HEK293 (cell line): ENCODE measurements at regions not wholly inside any gene's neighbourhood (a gene's known extent, or its start where the extent isn't known, plus 50 kb on each side); places are given as distances from the start of the nearest gene placed in this dataset.

Experiments
- CTCF ChIA-PET: fragments of 350-600 bp; formaldehyde crosslinking; extraction: SDS; loops from one replicate; lab custom pipeline; 2021; ENCODE audit warnings: antibody characterized with exemption; lab: Yijun Ruan, JAX
- POLR2A ChIA-PET: fragments of 300-600 bp; formaldehyde crosslinking; extraction: SDS; loops from one replicate; lab custom pipeline; 2020; ENCODE audit warnings: antibody characterized with exemption, inconsistent platforms; lab: Yijun Ruan, JAX
- H3K27ac ChIP-seq: fragments of 200-500 bp; sonication (Bioruptor generic); 2 replicates; pipeline ENCODE4 v1.5.1; 2014; ENCODE audit warnings: low read depth, low read length, control low read depth, inconsistent platforms; ENCODE audit errors: extremely low read depth
- H3K36me3 ChIP-seq, 2 experiments: fragments of 200-500 bp in 1 of 2; sonication (Bioruptor generic) in 1 of 2; 1 replicate in 1 of 2; 2 replicates in 1 of 2; pipeline ENCODE4 v1.5.1; 2014 to 2017; ENCODE audit warnings: inconsistent platforms in 2 of 2, low read length in 2 of 2; ENCODE audit not compliant: control insufficient read depth in 2 of 2, insufficient read depth in 1 of 2
- H3K4me1 ChIP-seq: fragments of 200-500 bp; sonication (Bioruptor generic); 2 replicates; pipeline ENCODE4 v1.5.1; 2014; ENCODE audit warnings: mild to moderate bottlenecking, low read length, inconsistent platforms; ENCODE audit not compliant: control insufficient read depth, insufficient read depth
- H3K4me3 ChIP-seq: 2 replicates; pipeline ENCODE4 v1.5.1; 2011; ENCODE audit warnings: low read depth, mild to moderate bottlenecking, control low read depth, low read length, moderate library complexity
- H3K9me3 ChIP-seq: fragments of 200-500 bp; sonication (Bioruptor generic); 2 replicates; pipeline ENCODE4 v1.5.1; 2014; ENCODE audit warnings: low read depth, low read length, inconsistent platforms; ENCODE audit not compliant: control insufficient read depth, insufficient read depth
- BCL11B ChIP-seq: fragments of 450-650 bp; formaldehyde crosslinking; IDR thresholded peaks from 2 replicates; pipeline ENCODE4 v1.5.1; 2016; ENCODE audit warnings: low read depth, missing biosample characterization, missing genetic modification characterization
- EGR2 ChIP-seq: fragments of 450-650 bp; formaldehyde crosslinking; IDR thresholded peaks from 2 replicates; pipeline ENCODE4 v1.5.1; 2016; ENCODE audit warnings: low read depth, missing biosample characterization, missing genetic modification characterization
- GLIS1 ChIP-seq: fragments of 450-650 bp; formaldehyde crosslinking; IDR thresholded peaks from 2 replicates; pipeline ENCODE4 v1.5.1; 2016; ENCODE audit warnings: missing biosample characterization, missing genetic modification characterization
- HOXD13 ChIP-seq: sonication (generic); formaldehyde crosslinking; IDR thresholded peaks from 2 replicates; pipeline ENCODE4 v1.8.0; 2022; ENCODE audit warnings: missing genetic modification reagents, borderline replicate concordance
- SP7 ChIP-seq: fragments of 450-650 bp; formaldehyde crosslinking; IDR thresholded peaks from 2 replicates; pipeline ENCODE4 v1.5.1; 2016; ENCODE audit warnings: missing biosample characterization, missing genetic modification characterization
- ZFHX2 ChIP-seq: fragments of 450-650 bp; formaldehyde crosslinking; conservative IDR thresholded peaks from 2 replicates; pipeline ENCODE4 v1.5.1; 2016; ENCODE audit warnings: missing biosample characterization, missing genetic modification characterization
- ZFP69B ChIP-seq: fragments of 450-650 bp; formaldehyde crosslinking; IDR thresholded peaks from 2 replicates; pipeline ENCODE4 v1.5.1; 2016; ENCODE audit warnings: missing biosample characterization, missing genetic modification characterization
- ZIC2 ChIP-seq: fragments of 450-650 bp; formaldehyde crosslinking; IDR thresholded peaks from 2 replicates; pipeline ENCODE4 v1.5.1; 2016; ENCODE audit warnings: missing biosample characterization, missing genetic modification characterization
- ZNF138 ChIP-seq: fragments of 450-650 bp; formaldehyde crosslinking; IDR thresholded peaks from 2 replicates; pipeline ENCODE4 v1.5.1; 2016; ENCODE audit warnings: missing biosample characterization, missing genetic modification characterization, borderline replicate concordance
- ZNF654 ChIP-seq: fragments of 450-650 bp; formaldehyde crosslinking; IDR thresholded peaks from 2 replicates; pipeline ENCODE4 v1.5.1; 2016; ENCODE audit warnings: low read depth, missing biosample characterization, missing genetic modification characterization
- ZNF677 ChIP-seq: fragments of 450-650 bp; IDR thresholded peaks from 2 replicates; pipeline ENCODE4 v1.5.0; 2018; ENCODE audit warnings: missing biosample characterization, mild to moderate bottlenecking, missing genetic modification characterization, moderate library complexity
- ZNF747 ChIP-seq: fragments of 450-650 bp; formaldehyde crosslinking; IDR thresholded peaks from 2 replicates; pipeline ENCODE4 v1.5.1; 2016; ENCODE audit warnings: missing biosample characterization, missing genetic modification characterization
- TF ChIP-seq, protein P1 (sequence below): fragments of 450-650 bp; formaldehyde crosslinking; IDR thresholded peaks from 2 replicates; pipeline ENCODE4 v1.5.1; 2016; ENCODE audit warnings: missing biosample characterization, missing genetic modification characterization, borderline replicate concordance
- TF ChIP-seq, protein P2 (sequence below): fragments of 450-650 bp; formaldehyde crosslinking; IDR thresholded peaks from 2 replicates; pipeline ENCODE4 v1.5.1; 2017; ENCODE audit warnings: missing biosample characterization, missing genetic modification characterization
- TF ChIP-seq, protein P3 (sequence below): fragments of 450-650 bp; formaldehyde crosslinking; IDR thresholded peaks from 2 replicates; pipeline ENCODE4 v1.5.1; 2016; ENCODE audit warnings: missing biosample characterization, missing genetic modification characterization, borderline replicate concordance
- TF ChIP-seq, protein P4 (sequence below): fragments of 450-650 bp; formaldehyde crosslinking; IDR thresholded peaks from 2 replicates; pipeline ENCODE4 v1.5.1; 2017; ENCODE audit warnings: missing biosample characterization, mild to moderate bottlenecking, missing genetic modification characterization, moderate library complexity

DNA sequence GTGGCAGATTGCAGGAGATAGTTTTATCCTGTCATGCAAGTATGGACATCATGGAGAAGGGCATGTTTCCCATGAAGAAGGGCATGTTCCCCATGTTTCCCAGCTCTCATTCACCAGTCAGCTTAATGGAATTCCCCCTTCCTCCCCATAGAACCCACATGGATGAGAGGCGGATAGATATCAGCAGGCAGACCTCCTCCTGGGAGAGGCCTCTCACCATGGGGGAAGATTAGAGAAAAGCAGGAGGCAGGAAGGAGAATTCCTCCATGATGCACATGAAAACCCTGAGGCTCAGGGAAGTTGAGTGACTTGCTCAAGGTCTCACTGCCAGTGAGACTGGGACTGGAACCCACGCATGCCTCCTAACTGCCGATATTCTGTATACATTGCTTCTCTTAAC, 92.9 kb upstream of the FOXN3 start:
- TF ChIP-seq, protein P1, sequence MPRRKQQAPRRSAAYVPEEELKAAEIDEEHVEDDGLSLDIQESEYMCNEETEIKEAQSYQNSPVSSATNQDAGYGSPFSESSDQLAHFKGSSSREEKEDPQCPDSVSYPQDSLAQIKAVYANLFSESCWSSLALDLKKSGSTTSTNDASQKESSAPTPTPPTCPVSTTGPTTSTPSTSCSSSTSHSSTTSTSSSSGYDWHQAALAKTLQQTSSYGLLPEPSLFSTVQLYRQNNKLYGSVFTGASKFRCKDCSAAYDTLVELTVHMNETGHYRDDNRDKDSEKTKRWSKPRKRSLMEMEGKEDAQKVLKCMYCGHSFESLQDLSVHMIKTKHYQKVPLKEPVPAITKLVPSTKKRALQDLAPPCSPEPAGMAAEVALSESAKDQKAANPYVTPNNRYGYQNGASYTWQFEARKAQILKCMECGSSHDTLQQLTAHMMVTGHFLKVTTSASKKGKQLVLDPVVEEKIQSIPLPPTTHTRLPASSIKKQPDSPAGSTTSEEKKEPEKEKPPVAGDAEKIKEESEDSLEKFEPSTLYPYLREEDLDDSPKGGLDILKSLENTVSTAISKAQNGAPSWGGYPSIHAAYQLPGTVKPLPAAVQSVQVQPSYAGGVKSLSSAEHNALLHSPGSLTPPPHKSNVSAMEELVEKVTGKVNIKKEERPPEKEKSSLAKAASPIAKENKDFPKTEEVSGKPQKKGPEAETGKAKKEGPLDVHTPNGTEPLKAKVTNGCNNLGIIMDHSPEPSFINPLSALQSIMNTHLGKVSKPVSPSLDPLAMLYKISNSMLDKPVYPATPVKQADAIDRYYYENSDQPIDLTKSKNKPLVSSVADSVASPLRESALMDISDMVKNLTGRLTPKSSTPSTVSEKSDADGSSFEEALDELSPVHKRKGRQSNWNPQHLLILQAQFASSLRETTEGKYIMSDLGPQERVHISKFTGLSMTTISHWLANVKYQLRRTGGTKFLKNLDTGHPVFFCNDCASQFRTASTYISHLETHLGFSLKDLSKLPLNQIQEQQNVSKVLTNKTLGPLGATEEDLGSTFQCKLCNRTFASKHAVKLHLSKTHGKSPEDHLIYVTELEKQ = no peak
- 0 out of 2 replicates have a peak, but pooled peaks have one; percentile 25 for TF ChIP-seq ZIC2 (tag by site-specific recombination)
- peak; percentile 26; the same call in 1 of the 2 replicates for TF ChIP-seq GLIS1 (tag by site-specific recombination)
- no peak overlapping the region for H3K27ac ChIP-seq
- no peaks in the 10 kb centered on the region for H3K36me3 ChIP-seq
- no peaks in the 10 kb centered on the region; the same call in 1 of the 2 replicates for H3K4me1 ChIP-seq
- ChIA-PET POLR2A (no interaction called here), CTCF (no interaction called here)
- H3K4me3 ChIP-seq = no peak overlapping the region
- no peaks in the 10 kb centered on the region for H3K9me3 ChIP-seq

- no peak overlapping the region for H3K4me3 ChIP-seq
- H3K4me1 ChIP-seq = no peaks in the 10 kb centered on the region; the same call in 1 of the 2 replicates
- H3K36me3 ChIP-seq = no peaks in the 10 kb centered on the region
- no peak overlapping the region for H3K27ac ChIP-seq
- TF ChIP-seq EGR2 (tag by site-specific recombination) = peak; percentile 81
- TF ChIP-seq, protein P2, sequence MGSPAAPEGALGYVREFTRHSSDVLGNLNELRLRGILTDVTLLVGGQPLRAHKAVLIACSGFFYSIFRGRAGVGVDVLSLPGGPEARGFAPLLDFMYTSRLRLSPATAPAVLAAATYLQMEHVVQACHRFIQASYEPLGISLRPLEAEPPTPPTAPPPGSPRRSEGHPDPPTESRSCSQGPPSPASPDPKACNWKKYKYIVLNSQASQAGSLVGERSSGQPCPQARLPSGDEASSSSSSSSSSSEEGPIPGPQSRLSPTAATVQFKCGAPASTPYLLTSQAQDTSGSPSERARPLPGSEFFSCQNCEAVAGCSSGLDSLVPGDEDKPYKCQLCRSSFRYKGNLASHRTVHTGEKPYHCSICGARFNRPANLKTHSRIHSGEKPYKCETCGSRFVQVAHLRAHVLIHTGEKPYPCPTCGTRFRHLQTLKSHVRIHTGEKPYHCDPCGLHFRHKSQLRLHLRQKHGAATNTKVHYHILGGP (tag by site-specific recombination) = no peak
- TF ChIP-seq ZNF654 (tag by site-specific recombination) = no peak
- no peak for TF ChIP-seq ZNF747 (tag by site-specific recombination)
- TF ChIP-seq ZFP69B (tag by site-specific recombination) = no peak
- TF ChIP-seq, protein P3, sequence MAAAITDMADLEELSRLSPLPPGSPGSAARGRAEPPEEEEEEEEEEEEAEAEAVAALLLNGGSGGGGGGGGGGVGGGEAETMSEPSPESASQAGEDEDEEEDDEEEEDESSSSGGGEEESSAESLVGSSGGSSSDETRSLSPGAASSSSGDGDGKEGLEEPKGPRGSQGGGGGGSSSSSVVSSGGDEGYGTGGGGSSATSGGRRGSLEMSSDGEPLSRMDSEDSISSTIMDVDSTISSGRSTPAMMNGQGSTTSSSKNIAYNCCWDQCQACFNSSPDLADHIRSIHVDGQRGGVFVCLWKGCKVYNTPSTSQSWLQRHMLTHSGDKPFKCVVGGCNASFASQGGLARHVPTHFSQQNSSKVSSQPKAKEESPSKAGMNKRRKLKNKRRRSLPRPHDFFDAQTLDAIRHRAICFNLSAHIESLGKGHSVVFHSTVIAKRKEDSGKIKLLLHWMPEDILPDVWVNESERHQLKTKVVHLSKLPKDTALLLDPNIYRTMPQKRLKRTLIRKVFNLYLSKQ (tag by site-specific recombination) = no peak
- no peak for TF ChIP-seq ZNF677
- TF ChIP-seq SP7 (tag by site-specific recombination) = no peak
- no peak for TF ChIP-seq HOXD13 (CRISPR knock-in tag)
- no peak for TF ChIP-seq ZNF138 (tag by site-specific recombination)
- peak; percentile 75 for TF ChIP-seq GLIS1 (tag by site-specific recombination)
- peak; percentile 62 for TF ChIP-seq ZFHX2 (tag by site-specific recombination)
- TF ChIP-seq, protein P4, sequence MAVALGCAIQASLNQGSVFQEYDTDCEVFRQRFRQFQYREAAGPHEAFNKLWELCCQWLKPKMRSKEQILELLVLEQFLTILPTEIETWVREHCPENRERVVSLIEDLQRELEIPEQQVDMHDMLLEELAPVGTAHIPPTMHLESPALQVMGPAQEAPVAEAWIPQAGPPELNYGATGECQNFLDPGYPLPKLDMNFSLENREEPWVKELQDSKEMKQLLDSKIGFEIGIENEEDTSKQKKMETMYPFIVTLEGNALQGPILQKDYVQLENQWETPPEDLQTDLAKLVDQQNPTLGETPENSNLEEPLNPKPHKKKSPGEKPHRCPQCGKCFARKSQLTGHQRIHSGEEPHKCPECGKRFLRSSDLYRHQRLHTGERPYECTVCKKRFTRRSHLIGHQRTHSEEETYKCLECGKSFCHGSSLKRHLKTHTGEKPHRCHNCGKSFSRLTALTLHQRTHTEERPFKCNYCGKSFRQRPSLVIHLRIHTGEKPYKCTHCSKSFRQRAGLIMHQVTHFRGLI (tag by site-specific recombination) = no peak
- TF ChIP-seq BCL11B (tag by site-specific recombination) = no peak
- POLR2A ChIA-PET = no interaction called here
- no peaks in the 10 kb centered on the region for H3K9me3 ChIP-seq
- CTCF ChIA-PET = no interaction called here
Observed at GRCh38 chr14:89508863-89509262, 91.8 kb upstream of the FOXN3 start.
